Parathyroid adenoma (tissue), 2 donors: ENCODE measurements at regions not wholly inside any gene's neighbourhood (a gene's known extent, or its start where the extent isn't known, plus 50 kb on each side); places are given as distances from the start of the nearest gene placed in this dataset.

ENCODE experiments used
- H2AFZ ChIP-seq: fragments of 300-600 bp; sonication (generic); one replicate; pipeline ENCODE4 v1.7.0; 2017; ENCODE audit warnings: antibody characterized with exemption, mild to moderate bottlenecking
- H3K27ac ChIP-seq: fragments of 300-600 bp; sonication (generic); one replicate; pipeline ENCODE4 v1.7.0; 2017
- H3K27me3 ChIP-seq: fragments of 300-600 bp; sonication (generic); one replicate; pipeline ENCODE4 v1.7.0; 2017; ENCODE audit warnings: low read length; ENCODE audit not compliant: control insufficient read depth, insufficient read depth
- H3K36me3 ChIP-seq: fragments of 300-600 bp; sonication (generic); one replicate; pipeline ENCODE4 v1.7.0; 2017; ENCODE audit warnings: low read length; ENCODE audit not compliant: control insufficient read depth, insufficient read depth
- H3K4me1 ChIP-seq: fragments of 300-600 bp; sonication (generic); one replicate; pipeline ENCODE4 v1.7.0; 2017; ENCODE audit warnings: control low read depth
- H3K4me2 ChIP-seq: fragments of 300-600 bp; sonication (generic); one replicate; pipeline ENCODE4 v1.7.0; 2017; ENCODE audit warnings: low read length
- H3K4me3 ChIP-seq: fragments of 300-600 bp; sonication (generic); one replicate; pipeline ENCODE4 v1.7.0; 2017; ENCODE audit warnings: low read depth, low read length
- H3K79me2 ChIP-seq: fragments of 300-600 bp; sonication (generic); one replicate; pipeline ENCODE4 v1.7.0; 2017; ENCODE audit warnings: control low read depth
- H3K9ac ChIP-seq: fragments of 300-600 bp; sonication (generic); one replicate; pipeline ENCODE4 v1.7.0; 2017; ENCODE audit warnings: mild to moderate bottlenecking
- H3K9me3 ChIP-seq: fragments of 300-600 bp; sonication (generic); one replicate; pipeline ENCODE4 v1.7.0; 2017; ENCODE audit warnings: low read length; ENCODE audit not compliant: control insufficient read depth
- CTCF ChIP-seq: fragments of 300-600 bp; sonication (generic); IDR thresholded peaks from one replicate; pipeline ENCODE4 v1.7.0; 2017; ENCODE audit warnings: antibody characterized with exemption, mild to moderate bottlenecking
- donor health status: primary hyperparathyroidism.

- no peak overlapping the region for H2AFZ ChIP-seq
- H3K27me3 ChIP-seq: no peaks in the 10 kb centered on the region
- no peaks in the 10 kb centered on the region for H3K9me3 ChIP-seq
- no peak for TF ChIP-seq CTCF
- H3K4me1 ChIP-seq: no peaks in the 10 kb centered on the region
- H3K9ac ChIP-seq: no peak overlapping the region
- H3K4me2 ChIP-seq: no peak overlapping the region
- H3K27ac ChIP-seq: no peak overlapping the region
- no peak overlapping the region for H3K4me3 ChIP-seq
- no peaks in the 10 kb centered on the region for H3K79me2 ChIP-seq
- H3K36me3 ChIP-seq: no peaks in the 10 kb centered on the region
Observed at GRCh38 chr14:48814562-48814961, 771.6 kb downstream of the RPS29 start.

- H3K9me3 ChIP-seq: no peaks in the 10 kb centered on the region
- H3K27ac ChIP-seq: no peak overlapping the region
Observed at GRCh38 chr14:48805315-48805714, 780.9 kb downstream of the RPS29 start.

GRCh38 chr14:48792376-48793024 lies 793.7 kb downstream of the RPS29 start:
- Histone ChIP-seq H3K79me2 (no peaks in the 10 kb centered on the region), H3K27me3 (no peaks in the 10 kb centered on the region), H3K9me3 (no peaks in the 10 kb centered on the region), H3K9ac (no peak overlapping the region), H3K4me2 (no peak overlapping the region), H3K4me1 (no peaks in the 10 kb centered on the region), H3K4me3 (no peak overlapping the region), H3K36me3 (no peaks in the 10 kb centered on the region), H2AFZ (no peak overlapping the region), H3K27ac (no peak overlapping the region)
- TF ChIP-seq CTCF: no peak

More at GRCh38 chr14:48805315-48805714, 780.9 kb downstream of the RPS29 start:
- Histone ChIP-seq H3K4me3 (no peak overlapping the region), H2AFZ (no peak overlapping the region), H3K36me3 (no peaks in the 10 kb centered on the region), H3K79me2 (no peaks in the 10 kb centered on the region), H3K4me2 (no peak overlapping the region), H3K4me1 (no peaks in the 10 kb centered on the region), H3K9ac (no peak overlapping the region), H3K27me3 (no peaks in the 10 kb centered on the region)
- no peak for TF ChIP-seq CTCF

- no peak overlapping the region for H3K4me3 ChIP-seq
- H3K9me3 ChIP-seq: no peaks in the 10 kb centered on the region
- no peak for TF ChIP-seq CTCF
- no peak overlapping the region for H2AFZ ChIP-seq
- no peaks in the 10 kb centered on the region for H3K4me1 ChIP-seq
- H3K27me3 ChIP-seq: no peaks in the 10 kb centered on the region
- H3K4me2 ChIP-seq: no peak overlapping the region
- H3K79me2 ChIP-seq: no peaks in the 10 kb centered on the region
- H3K36me3 ChIP-seq: no peaks in the 10 kb centered on the region
- no peak overlapping the region for H3K27ac ChIP-seq
- H3K9ac ChIP-seq: no peak overlapping the region
Observed at GRCh38 chr14:48788771-48789170, 797.4 kb downstream of the RPS29 start.

GRCh38 chr14:48786498-48786897 lies 799.7 kb downstream of the RPS29 start:
- TF ChIP-seq CTCF: no peak
- no peak overlapping the region for H3K9ac ChIP-seq
- H3K4me1 ChIP-seq: no peaks in the 10 kb centered on the region
- no peaks in the 10 kb centered on the region for H3K9me3 ChIP-seq
- H3K27me3 ChIP-seq: no peaks in the 10 kb centered on the region
- no peaks in the 10 kb centered on the region for H3K79me2 ChIP-seq
- no peak overlapping the region for H3K4me3 ChIP-seq
- no peak overlapping the region for H3K4me2 ChIP-seq
- H3K27ac ChIP-seq: no peak overlapping the region
- no peaks in the 10 kb centered on the region for H3K36me3 ChIP-seq
- H2AFZ ChIP-seq: no peak overlapping the region
